ENCODE measurements at regions not wholly inside any gene's neighbourhood (a gene's known extent, or its start where the extent isn't known, plus 50 kb on each side); places are given as distances from the start of the nearest gene placed in this dataset.

GRCh38 chr2:67479261-67479660 is 82.1 kb downstream of the ETAA1 start:
- TF ChIP-seq RAD21 (CRISPR knock-in tag; IDR thresholded peaks at IDR 0.05) (no peak), SRSF9 (IDR thresholded peaks at IDR 0.05; ENCODE audit: borderline replicate concordance, insufficient read depth, low read depth, low read length, poor library complexity, severe bottlenecking) (no peak), ZKSCAN5 (CRISPR knock-in tag; IDR thresholded peaks at IDR 0.05) (no peak), EZH2 (conservative IDR thresholded peaks at IDR 0.05; ENCODE audit: low read depth, low read length) (no peak), ATRX (CRISPR knock-in tag; IDR thresholded peaks at IDR 0.05; ENCODE audit: borderline replicate concordance) (no peak)
- TF ChIP-seq, protein P1, sequence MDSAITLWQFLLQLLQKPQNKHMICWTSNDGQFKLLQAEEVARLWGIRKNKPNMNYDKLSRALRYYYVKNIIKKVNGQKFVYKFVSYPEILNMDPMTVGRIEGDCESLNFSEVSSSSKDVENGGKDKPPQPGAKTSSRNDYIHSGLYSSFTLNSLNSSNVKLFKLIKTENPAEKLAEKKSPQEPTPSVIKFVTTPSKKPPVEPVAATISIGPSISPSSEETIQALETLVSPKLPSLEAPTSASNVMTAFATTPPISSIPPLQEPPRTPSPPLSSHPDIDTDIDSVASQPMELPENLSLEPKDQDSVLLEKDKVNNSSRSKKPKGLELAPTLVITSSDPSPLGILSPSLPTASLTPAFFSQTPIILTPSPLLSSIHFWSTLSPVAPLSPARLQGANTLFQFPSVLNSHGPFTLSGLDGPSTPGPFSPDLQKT (CRISPR knock-in tag; IDR thresholded peaks at IDR 0.05; ENCODE audit: borderline replicate concordance), result no peak
